ENCODE measurements at regions not wholly inside any gene's neighbourhood (a gene's known extent, or its start where the extent isn't known, plus 50 kb on each side); places are given as distances from the start of the nearest gene placed in this dataset.

DNA sequence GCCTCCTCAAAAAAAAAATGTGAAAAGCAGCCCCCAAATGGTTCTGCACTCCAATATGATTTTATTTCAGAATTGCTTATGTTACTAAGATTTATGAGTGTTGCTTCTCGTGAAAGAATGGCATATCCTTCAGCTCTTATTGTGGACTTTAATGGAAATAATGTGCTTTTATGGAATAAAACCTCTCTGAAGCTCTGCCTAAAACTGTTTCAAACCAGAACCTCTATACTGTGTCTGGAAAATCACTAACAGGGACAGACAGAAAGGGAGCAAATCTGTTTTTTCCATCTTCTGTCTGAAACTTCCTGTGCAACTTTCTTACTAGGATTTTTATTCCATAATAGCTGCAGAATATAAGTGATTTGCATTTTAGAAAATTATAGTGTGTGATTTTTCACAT, 493.1 kb downstream of the ANKRD50 start:
- DNase-seq (ENCODE audit: low read depth), result no peak

DNA sequence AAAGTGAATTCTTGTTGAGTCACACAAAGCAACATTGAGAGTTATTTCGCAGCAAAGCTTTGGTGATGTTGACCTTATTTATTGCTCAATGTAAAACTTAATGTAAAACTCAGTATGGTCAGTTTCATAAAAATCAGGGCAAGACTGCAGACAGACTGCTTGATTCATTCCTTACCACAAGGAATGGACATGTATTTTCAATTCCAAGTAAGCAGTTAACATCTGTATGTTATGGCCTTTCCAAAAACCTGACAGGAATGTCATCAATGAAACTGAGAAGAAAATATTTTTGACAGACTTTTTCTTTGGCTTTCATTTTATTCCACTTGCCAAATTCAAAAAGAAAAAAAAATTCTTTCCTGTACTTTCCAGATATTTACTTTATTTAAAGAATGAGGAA, 488.3 kb downstream of the ANKRD50 start:
- DNase-seq (ENCODE audit: low read depth), result no peak

DNA sequence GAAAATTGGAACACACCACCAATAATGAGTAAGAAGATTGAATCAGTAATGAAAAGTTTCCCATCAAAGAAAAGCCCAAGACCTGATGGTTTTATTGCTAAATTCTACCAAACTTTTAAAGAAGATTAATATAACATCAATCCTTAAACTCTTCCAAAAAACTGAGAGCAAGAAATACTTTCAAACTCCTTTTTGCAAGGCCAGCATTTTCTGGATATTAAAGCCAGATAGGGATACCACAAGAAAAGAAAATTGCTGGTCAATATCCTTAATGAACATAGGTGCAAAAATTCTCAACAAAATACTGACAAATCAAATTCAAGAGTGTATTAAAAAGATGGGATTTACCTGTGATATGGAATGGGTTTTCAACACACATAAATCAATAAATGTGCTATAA, 484.6 kb downstream of the ANKRD50 start:
- no peak for DNase-seq (ENCODE audit: low read depth)

DNA sequence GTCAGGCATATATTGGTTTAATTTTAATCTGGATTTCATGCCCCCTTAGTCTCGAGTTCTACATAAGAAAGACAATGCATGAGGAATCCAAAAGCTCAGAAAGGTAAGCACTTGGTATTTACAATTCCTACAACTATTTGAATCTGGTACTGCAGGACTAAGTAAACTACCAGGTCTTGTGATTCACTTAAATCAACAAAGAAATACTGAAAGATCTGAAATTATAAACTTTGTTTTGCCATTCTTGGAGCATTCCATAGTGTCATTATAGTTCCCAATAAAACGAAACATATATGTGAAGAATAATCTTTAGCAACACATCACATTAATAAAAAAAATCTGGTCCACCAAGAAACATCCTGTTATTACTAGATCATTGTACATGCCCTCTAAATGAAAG, 482.3 kb downstream of the ANKRD50 start:
- no peak for DNase-seq (ENCODE audit: low read depth)

DNA sequence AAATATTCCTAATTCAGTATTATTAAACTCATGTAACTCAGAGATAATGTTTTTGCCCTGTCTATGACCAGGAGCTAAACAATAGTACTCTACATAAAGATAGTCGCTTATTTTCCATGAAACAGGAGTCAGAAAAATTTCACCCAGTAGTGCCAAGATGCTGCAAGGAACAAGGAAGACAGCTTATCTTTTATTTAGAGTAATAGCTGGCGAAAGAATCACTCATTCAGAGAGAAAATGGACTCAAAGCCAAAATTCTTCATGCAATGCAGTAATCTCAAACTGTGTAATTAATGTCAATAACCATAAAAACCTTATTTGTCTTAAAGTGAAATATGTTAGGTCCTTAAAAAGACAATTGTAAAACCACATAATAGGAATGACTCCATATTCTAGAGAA, 477.8 kb downstream of the ANKRD50 start:
- no peak for DNase-seq (ENCODE audit: low read depth)

DNA sequence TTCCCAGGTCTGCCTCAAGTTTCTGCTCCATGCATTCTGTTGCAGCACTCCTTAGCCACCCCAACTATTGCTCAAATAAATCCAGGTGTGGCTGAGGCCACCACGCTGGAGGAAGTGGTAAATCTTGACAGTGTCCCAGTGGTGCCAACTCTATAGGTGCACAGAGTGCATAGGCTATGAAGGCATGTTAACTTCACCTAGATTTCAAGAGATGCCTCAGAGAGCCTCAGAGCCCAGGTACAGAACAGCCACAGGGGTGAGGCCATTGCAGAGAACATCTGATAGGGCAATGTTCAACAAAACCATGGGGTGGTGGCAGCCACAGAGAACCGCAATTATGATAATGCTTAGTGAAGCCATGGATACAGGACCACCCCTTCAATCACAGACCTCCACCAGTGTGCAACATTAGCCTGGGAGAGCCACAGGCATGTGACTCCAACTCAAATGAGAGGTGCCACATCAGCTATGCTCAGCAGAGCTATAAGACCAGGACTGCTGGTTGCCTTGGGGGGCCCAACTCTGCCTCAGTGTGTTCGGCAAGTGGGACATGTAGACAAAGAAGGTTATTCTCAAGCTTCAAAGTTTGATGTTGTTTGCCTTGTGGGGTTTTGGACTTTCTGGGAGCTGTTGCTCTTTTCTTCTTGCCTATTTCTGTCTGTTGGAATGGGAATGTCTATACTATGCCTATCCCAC, 468.7 kb downstream of the ANKRD50 start:
- no peak for DNase-seq (ENCODE audit: low read depth)

DNA sequence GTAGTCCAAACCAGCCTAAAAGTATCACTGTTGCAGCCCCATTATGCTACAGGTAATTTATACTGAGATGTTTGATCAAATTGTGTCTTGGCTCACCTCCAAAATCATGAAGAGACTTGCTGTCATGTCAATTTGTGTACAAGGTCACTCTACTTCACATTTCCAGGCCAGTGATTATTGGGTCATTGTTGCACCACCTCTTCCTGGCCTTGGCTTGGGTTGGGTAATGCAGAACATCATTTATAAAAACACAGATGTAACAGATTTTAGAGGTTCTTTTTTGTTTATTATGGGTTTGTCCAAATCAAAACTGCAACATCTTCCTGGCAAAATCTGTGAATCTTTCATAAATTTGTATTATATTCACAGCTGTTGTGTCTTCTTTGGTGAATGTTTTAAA, 459.5 kb downstream of the ANKRD50 start:
- DNase-seq (ENCODE audit: low read depth), result no peak

DNA sequence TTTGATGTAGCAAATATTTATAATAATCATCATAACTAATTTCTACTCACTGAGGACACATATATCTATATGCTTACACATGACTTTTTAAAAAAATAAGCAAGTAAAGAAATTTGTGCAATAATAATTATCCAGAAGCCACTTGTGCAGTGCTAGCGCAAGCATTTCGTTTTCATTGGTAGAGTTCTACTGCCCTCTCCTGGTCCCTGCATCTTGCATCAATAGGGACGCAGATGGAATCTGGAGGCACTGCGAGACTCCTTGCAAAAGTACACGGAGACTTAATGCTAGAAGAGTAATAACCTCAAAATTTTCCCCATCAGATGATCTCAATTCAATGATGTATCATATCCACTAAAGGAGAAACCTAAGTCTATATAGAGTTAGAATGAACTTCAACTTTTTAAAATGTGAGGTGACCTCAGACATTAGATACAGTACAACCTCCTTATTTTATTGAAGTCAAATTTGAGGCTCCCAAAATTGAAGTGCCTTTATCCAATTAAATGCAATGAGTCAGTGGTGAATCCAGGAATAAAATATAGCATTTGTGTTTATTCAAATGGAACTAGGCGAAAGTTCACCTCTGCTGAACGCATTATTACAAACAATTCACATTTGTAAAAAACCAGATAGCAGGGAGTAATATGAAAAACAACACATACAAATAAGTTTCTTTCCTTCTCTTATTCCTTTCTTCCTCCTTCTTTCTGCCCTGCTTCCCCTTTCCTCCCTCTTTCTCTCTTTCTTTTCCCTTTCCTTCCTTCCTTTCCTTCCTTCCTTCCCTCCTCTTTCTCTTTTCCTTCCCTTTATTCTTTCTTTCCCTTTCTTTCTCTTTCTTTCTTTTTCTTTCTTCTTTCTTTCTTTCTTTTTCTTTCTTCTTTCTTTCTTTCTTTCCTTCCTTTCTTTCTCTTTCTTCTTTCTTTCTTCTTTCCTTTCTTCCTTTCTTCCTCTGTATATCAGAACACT, 450.0 kb downstream of the ANKRD50 start:
- DNase-seq (ENCODE audit: low read depth), result peak; percentile 5

DNA sequence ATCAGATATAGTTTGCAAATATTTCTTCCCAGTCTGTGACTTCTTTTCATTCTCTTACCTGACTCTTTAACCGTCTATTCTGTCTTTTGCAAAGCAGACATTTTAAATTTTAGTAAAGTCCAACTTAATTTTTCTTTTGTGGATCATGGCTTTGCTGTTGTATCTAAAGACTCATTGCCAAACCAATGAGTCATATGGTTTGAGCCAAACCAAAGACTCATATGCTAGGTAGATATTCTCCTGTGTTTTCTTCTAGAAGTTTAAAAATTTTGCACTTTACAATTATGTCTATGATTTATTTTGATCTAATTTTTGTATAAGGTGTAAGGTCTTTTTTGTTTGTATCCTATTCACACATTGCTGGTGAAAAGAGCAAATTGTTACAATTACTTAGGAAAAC, 446.8 kb downstream of the ANKRD50 start:
- no peak for DNase-seq (ENCODE audit: low read depth)

DNA sequence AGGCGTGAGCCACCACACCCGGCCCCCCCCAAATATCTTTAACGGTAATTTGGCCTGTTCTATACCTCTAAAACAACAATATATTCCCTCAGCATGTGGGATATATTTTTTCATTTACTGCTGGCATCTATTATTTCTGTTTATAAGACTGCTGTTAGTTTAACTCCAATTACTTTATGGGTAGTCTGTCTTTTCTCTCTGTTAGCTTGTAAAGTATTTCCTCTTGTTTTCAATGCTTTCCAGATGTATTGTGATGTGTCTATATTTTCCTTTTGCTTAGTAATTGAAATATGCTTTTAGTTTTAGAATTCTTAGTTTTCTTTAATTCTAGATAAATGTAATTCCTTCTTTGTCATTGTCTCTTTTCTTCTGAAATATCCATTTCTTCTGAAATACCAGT, 445.8 kb downstream of the ANKRD50 start:
- DNase-seq (ENCODE audit: low read depth), result no peak

DNA sequence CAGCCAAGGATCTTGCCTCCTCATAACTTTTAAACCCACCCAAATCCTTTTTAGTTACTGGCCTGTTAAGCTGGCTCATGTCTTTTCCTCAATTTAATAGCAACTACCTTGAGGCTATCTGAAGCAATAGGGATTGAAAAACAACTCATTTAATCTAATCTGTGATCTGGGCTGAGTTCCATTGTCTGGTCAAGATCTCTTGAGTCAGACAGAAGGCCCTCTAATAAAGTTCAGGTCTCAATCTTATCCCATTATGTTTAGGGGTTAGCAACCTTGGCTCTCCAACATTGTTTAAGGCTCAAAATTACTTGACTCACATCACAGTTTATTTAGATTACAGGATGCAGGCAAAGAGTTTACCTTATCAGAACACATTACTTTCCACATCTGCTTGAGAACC, 436.1 kb downstream of the ANKRD50 start:
- no peak for DNase-seq (ENCODE audit: low read depth)

DNA sequence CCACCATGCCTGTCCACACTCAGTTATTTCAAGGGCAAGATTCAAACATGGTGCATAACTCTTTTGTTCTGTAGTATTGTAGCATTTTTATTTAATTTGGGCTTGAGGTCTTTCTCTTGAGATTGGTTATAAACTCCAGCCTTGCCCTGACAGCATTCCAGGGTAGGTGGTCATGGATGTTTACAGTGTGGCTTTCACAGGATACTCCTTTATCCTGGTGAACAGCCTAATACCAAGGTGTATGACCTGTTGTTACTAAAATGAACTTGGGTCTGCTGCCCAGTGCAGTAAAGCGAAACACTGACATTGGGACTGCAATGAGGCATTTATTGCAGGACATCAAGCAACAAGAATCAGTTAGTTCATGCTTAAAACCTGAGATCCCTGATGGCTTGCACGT, 434.8 kb downstream of the ANKRD50 start:
- no peak for DNase-seq (ENCODE audit: low read depth)

DNA sequence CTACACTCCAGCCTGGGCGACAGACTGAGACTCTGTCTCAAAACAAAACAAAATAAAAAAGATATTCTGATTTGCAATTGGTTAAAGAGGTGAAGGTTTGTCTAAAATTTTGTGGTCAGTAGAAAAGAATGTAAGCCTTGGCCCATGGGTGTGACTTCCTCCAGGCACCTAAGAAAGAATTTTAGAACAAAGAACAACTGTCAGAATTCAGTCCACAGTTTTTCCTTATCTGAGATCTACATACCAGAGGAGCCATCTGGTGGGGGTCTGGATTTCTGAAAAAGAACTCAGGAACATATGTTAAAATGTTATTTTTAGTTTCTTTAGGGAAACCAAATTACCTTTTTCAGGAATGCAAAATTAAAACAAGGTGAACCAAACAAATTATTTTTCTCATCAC, 434.1 kb downstream of the ANKRD50 start:
- DNase-seq (ENCODE audit: low read depth), result no peak

DNA sequence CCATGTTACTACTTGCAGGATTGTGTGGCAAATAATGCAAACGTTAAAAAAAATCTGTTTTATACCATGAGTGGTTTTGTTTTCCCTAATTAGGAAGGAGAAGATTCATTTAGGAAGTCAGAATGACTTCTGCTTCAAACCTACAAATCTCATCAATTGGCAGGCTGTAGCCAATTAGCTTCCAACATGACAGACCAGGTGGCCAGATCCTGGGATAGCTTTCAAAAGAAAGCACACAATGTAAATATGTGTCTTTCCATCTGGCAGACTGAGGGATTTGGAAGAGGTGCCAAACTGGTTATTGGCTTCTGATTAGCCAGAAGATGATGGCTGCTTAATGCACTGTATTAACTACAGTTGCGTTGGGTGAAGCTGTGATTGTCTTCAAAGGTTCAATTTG, 432.8 kb downstream of the ANKRD50 start:
- DNase-seq (ENCODE audit: low read depth), result no peak

DNA sequence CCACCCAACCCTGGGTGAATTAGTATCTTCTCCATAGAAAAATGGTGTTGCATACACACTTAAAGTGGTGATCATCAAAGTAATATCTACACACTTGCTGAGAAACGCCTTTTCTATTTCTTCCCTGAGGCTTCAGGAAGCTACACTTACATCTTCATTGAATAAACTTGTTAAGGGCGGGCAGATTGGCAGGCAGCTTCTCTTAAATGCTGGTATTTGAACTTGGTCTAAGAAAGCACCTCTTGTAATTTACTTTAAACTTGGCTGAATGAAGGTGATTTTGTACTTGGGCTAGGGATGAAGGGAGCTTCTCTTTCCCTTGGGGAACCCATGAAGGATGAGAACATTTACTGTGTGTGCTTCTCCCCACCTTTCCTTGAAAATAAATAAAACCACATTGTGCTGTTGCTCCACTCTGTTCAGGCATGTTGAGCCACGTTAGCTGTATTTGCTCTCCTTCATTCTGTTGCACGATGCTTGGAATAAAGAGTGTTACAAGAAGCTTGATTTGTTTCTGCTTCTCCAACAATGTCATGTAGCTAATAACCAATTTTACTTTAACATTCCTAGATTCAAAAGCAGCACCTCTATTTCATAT, 430.1 kb downstream of the ANKRD50 start:
- no peak for DNase-seq (ENCODE audit: low read depth)

DNA sequence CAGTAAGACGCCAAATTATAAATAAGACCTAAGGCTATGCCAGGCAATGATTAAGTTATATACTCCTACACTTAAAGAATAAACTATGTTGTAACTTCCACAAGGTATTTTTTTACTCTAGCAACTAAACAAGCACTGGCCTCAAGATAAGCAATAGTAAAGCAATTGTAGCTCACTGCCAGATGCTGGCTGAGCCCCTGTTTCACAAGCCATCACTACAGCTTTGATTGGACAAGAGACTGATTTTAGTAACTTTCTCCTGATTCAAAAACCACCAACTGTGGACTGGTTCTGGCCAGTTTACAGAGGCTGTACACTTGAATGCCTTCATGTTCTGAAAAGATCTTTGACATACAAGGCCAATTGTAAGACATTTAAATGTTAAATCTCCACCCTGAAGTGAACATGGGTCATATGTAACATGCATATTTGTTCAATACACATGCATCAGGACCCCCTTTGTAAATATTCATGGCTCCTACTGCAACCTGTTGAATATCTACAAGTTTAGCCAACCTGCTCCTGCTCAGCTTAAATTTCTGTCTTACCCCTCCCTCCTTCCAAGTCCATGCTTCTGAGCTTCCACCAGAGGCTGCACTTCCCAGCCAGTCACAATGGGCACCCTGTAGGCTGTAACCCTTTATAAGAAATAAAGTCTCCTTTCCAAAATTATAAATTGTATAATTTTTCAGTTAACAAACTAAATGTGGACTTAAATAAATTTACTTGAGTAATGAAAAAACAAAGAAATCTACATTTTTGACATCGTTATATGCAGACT, 423.6 kb downstream of the ANKRD50 start:
- DNase-seq (ENCODE audit: low read depth), result no peak

DNA sequence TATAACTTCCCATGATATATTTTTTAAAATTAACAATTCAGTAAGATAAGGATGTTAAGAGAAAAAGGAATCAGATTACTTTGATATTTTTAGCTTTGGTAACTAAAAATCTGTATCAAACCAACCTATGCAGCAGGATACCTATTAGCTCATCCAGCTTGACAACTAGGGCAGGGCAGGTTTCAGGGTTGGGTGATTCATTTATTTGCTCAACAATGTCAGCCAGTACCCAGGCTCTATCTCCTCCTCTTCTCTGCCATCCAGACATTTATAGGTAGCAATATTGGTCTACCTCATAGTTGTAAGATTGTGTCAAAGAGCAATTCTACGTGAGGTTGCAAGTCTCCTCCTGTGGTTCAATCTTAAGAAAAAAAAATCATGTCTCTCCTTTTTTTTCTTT, 421.9 kb downstream of the ANKRD50 start:
- DNase-seq (ENCODE audit: low read depth), result no peak

DNA sequence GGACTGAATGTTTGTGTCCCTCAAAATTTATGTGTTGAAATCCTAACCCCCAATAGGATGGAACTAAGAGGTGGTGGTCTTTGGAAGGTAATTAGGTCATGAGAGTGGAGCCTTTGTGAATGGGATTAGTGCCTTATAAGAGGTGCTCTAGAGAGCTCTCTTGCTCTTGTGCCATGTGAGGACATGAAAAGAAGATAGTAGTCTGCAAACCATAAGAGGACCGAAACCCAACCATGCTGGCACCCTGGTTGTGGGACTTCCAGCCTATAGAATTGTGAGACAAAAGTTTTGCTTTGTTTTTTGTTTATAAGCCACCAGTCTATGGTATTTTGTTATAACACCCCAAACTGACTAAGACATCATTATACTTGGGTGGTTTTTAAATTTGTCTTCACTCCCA, 417.1 kb downstream of the ANKRD50 start:
- DNase-seq (ENCODE audit: low read depth), result no peak

DNA sequence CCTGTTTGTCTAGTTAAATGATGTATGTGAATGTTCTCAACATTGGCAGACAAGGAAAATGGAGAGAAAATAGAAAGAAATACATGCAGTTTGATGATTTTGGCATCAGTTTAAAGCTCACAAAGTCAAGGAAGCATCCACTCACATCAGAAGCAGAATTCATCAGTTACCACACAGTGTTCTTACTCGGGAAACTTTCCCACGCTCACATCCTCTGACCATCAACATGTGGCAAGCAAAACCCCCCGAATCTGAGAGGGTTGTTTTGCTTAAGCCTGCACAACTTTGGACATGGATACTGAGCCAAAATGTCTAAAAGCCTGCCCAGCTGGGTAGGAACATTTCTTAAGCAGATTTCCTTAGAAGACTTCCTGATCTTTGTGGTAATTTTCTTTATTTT, 407.6 kb downstream of the ANKRD50 start:
- DNase-seq (ENCODE audit: low read depth), result no peak

DNA sequence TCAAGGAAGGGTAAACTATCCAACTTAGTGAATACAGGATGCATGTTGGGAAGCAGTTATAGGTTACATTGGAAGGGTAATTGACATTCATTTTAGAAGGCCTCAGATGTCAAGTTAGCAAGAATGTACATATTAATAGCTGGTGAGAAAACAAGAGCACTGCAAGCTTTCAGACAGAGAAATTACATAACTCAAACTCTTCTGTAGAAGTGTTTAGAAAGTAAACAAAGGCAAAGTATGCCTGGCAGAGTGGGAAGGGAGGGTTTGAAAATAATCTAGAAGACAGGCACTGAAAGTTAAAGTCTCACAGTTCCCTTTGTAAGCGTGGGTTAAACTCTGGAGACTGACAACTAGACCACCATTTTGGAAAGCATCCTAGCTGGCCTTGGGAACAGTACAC, 406.2 kb downstream of the ANKRD50 start:
- no peak for DNase-seq (ENCODE audit: low read depth)

DNA sequence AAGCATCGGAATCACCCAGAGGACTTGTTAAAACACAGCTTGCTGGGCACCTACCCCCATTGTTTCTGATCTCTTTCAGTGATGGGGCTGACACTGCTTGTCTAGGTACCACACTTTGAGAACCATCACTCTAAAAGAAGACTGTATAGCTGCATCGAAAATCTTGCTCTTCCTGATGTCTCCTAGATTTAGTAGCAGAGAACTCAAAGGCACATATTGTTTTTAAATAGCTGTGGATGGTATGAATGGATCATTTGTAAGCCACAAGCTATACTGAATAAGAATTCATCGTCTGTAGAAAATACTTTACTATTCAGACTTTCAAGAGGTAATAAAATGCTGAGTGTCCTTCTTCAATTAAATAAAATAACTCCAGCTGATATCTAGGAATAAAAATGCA, 405.4 kb downstream of the ANKRD50 start:
- no peak for DNase-seq (ENCODE audit: low read depth)

DNA sequence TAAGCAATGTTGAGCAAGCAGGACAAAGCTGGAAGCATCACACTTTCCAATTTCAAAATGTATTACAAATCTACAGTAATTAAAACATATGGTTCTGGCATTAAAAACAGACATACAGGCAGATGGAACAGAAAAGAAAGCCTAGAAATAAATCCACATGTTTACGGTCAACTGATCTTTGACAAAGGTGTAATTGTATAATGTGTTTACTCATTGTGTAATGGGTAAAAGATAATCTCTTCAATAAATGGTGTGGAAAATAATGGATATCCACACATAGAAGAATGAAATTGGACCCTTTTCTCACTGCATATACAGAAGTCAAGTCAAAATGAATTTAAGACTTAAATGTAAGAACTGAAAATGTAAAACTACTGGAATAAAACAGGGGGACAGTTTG, 394.2 kb downstream of the ANKRD50 start:
- DNase-seq (ENCODE audit: low read depth), result no peak
